Activated CD4-positive, alpha-beta T cell treated with anti-CD3 and anti-CD28 coated beads, Interleukin-2, amount 10 ng/mL, durations not matched to agents 7 days and 5 days (primary cell): ENCODE measurements at regions not wholly inside any gene's neighbourhood (a gene's known extent, or its start where the extent isn't known, plus 50 kb on each side); places are given as distances from the start of the nearest gene placed in this dataset.

ENCODE experiments used
- CTCF ChIA-PET: fragments of 350-600 bp; sonication (Branson Sonifier 250); formaldehyde crosslinking; loops from one replicate; lab custom pipeline; 2021; ENCODE audit warnings: antibody characterized with exemption; lab: Charles Lee
- POLR2A ChIA-PET: fragments of 350-600 bp; sonication (Branson Sonifier 250); formaldehyde crosslinking; loops from one replicate; lab custom pipeline; 2021; ENCODE audit warnings: antibody characterized with exemption; lab: Charles Lee
- DNase-seq: peaks from one replicate; pipeline ENCODE4 v3.0.0-alpha.2; 2020
- H3K27ac Mint-ChIP-seq: one replicate; pipeline ENCODE4 v1.8.0; 2021; ENCODE audit warnings: mild to moderate bottlenecking, moderate library complexity, mixed read lengths
- H3K27me3 Mint-ChIP-seq: one replicate; pipeline ENCODE4 v1.8.0; 2021; ENCODE audit warnings: mixed read lengths
- H3K36me3 Mint-ChIP-seq: one replicate; pipeline ENCODE4 v1.8.0; 2021; ENCODE audit warnings: low read depth, mixed read lengths
- H3K4me1 Mint-ChIP-seq: one replicate; pipeline ENCODE4 v1.8.0; 2021; ENCODE audit warnings: mixed read lengths
- H3K4me3 Mint-ChIP-seq: one replicate; pipeline ENCODE4 v1.8.0; 2021; ENCODE audit warnings: mild to moderate bottlenecking, moderate library complexity, mixed read lengths
- H3K9me3 Mint-ChIP-seq: one replicate; pipeline ENCODE4 v1.8.0; 2021; ENCODE audit warnings: mixed read lengths

DNA sequence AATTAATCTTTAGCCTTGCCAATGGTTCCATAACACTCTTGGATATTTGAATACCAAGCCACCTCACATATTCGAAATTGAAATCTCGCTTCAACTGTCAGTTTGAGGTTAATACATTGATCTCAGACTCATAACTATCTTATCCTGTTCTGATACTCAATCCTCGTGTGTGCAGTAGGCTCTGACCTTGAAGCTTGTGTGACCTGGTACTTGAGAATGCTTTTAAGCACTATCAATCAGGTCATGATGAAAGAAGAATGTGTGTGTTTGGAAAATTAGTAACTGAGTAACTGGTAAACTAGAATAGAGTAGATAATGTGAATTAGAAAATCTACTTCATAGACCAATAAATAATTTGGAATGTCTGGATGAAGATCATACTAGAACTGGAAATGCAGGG lies 1266.7 kb downstream of the MAT2B start:
- POLR2A ChIA-PET, result no interaction called here
- Mint-ChIP-seq H3K27me3 (no peaks in the 10 kb centered on the region), H3K4me1 (no peaks in the 10 kb centered on the region), H3K4me3 (no peak overlapping the region), H3K27ac (no peak overlapping the region), H3K36me3 (no peaks in the 10 kb centered on the region), H3K9me3 (peaks cover 3% of the 10 kb centered on the region)
- DNase-seq, result no peak
- CTCF ChIA-PET, result no interaction called here

DNA sequence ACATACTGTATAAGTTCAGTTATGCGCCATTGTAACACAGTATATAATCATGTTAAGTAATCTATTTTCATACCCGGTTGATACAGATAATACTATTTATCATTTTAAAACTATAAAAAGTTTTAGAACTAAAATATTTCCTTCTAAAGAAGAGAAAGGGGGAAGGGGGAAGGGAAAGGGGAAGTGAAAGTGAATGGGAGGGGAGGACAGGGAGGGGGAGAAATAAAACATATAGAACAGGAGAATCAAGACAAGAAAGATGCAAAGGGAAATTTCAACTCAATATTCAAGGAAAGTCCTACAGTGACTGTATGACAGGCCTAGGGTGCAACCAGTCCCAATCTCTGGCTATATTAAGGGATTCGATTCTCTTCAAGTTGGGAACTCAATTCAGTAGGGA lies 1278.8 kb downstream of the MAT2B start:
- H3K4me3 Mint-ChIP-seq, result no peak overlapping the region
- POLR2A ChIA-PET, result no interaction called here

DNA sequence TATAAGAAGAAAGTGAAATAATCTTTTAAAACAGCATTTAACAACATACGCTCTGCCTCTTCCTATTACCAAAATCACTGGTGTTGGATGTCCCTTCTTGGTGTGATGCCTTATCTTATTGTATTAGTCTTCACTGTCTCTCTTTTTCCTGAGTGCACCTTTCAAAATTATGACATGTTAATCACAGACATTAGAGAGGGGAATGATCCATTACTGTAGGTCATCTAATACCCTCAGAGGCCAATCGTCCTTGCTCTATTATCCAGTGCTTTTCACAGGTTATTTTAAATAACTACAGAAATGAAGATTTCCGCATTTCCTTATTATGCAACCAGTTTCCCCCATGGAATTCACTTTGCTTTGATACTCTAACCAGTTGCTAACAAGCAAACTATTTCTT lies 1292.7 kb downstream of the MAT2B start:
- DNase-seq, result no peak
- ChIA-PET POLR2A (no interaction called here), CTCF (no interaction called here)
- Mint-ChIP-seq H3K27me3 (no peaks in the 10 kb centered on the region), H3K36me3 (no peaks in the 10 kb centered on the region), H3K27ac (no peak overlapping the region), H3K9me3 (peaks cover 7% of the 10 kb centered on the region), H3K4me3 (no peak overlapping the region), H3K4me1 (no peaks in the 10 kb centered on the region)

More for the DNA sequence above, 1278.8 kb downstream of the MAT2B start:
- Mint-ChIP-seq H3K9me3 (no peaks in the 10 kb centered on the region), H3K27me3 (no peaks in the 10 kb centered on the region), H3K4me1 (no peaks in the 10 kb centered on the region), H3K27ac (no peak overlapping the region), H3K36me3 (no peaks in the 10 kb centered on the region)
- CTCF ChIA-PET, result no interaction called here
- no peak for DNase-seq

DNA sequence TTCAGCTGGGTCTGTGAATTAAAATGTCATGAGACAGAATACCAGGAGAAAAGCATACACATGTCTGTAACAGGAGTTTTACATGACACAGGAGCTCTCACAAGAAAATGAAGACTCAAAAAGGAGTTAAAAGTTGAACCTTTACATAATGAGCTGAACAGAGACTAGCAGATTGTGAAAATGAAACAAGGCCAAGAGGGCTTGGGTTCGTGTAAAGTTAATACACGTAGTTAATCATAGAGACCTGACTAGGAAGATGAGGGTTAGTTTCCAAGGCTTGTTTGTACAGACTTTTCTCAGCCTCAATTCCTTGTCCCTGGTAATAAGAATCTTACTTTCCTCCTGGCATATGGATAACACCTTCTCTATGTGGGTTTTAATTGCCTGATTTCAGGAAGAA lies 1294.0 kb downstream of the MAT2B start:
- H3K9me3 Mint-ChIP-seq, result peaks cover 7% of the 10 kb centered on the region
- no peak for DNase-seq
- no peaks in the 10 kb centered on the region for H3K27me3 Mint-ChIP-seq
- ChIA-PET CTCF (no interaction called here), POLR2A (no interaction called here)
- H3K27ac Mint-ChIP-seq, result no peak overlapping the region
- H3K4me3 Mint-ChIP-seq, result no peak overlapping the region
- no peaks in the 10 kb centered on the region for H3K4me1 Mint-ChIP-seq
- no peaks in the 10 kb centered on the region for H3K36me3 Mint-ChIP-seq

DNA sequence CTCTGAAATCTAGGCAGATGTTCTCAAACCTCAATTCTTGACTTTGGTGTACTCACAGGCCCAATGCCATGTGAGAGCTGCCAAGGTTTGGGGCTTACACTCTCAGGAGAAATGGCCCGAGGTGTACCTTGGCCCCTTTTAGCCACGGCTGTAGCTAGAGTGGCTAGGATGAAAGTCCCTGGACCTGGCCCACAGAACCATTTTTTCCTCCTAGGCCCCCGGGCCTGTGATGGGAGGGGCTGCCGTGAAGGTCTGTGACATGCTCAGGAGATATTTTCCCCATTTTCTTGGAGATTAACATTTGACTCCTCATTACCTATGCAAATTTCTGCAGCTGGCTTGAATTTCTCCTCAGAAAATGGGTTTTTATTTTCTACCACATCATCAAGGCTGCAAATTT lies 1296.5 kb downstream of the MAT2B start:
- POLR2A ChIA-PET, result no interaction called here
- Mint-ChIP-seq H3K9me3 (peaks cover 7% of the 10 kb centered on the region), H3K4me3 (no peak overlapping the region), H3K4me1 (no peaks in the 10 kb centered on the region), H3K27ac (no peak overlapping the region), H3K36me3 (no peaks in the 10 kb centered on the region), H3K27me3 (no peaks in the 10 kb centered on the region)
- no peak for DNase-seq
- CTCF ChIA-PET, result no interaction called here

DNA sequence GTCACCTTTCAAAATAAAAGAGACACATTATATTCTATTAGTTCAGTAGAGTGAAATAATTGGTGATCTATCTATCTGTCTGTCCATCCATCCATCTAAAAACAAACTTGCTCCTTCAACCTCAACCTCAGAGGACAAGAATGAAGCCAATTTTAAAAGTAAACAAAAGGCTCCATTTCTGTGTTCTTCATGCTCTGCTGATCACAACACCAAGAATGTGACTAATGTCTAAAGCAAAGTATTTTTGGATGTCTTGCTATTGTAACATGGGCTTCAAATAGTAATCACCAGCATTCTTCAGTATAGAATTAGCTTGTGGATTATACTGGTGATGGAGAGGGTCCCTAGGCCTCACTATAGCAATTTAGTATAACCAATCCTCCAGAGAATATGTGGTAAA lies 1304.4 kb downstream of the MAT2B start:
- H3K9me3 Mint-ChIP-seq, result no peaks in the 10 kb centered on the region
- ChIA-PET POLR2A (no interaction called here), CTCF (no interaction called here)
- no peaks in the 10 kb centered on the region for H3K4me1 Mint-ChIP-seq
- no peak for DNase-seq
- H3K27ac Mint-ChIP-seq, result no peak overlapping the region
- no peak overlapping the region for H3K4me3 Mint-ChIP-seq
- no peaks in the 10 kb centered on the region for H3K36me3 Mint-ChIP-seq
- H3K27me3 Mint-ChIP-seq, result no peaks in the 10 kb centered on the region

DNA sequence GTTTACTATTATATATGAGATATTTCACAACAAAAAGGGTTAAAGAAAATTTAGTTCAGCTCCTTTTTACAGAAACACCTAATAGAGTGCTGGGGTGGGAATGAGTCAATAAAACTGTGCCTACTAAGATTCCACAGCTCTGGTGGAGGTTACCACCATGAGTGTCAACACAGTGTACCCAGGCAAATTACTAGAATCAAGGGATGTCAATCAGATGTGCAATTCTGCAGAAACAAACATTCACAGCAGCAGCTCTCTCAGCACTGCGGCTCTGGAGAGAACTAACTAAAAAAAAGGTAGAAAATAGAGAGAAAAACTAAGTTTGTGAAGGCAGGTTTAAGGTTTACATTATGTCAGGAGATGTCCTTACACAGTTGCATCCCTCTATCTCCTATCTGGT lies 1313.0 kb downstream of the MAT2B start:
- no peaks in the 10 kb centered on the region for H3K27me3 Mint-ChIP-seq
- ChIA-PET CTCF (no interaction called here), POLR2A (no interaction called here)
- H3K27ac Mint-ChIP-seq, result no peak overlapping the region
- no peak overlapping the region for H3K4me3 Mint-ChIP-seq
- no peaks in the 10 kb centered on the region for H3K4me1 Mint-ChIP-seq
- no peaks in the 10 kb centered on the region for H3K36me3 Mint-ChIP-seq
- no peaks in the 10 kb centered on the region for H3K9me3 Mint-ChIP-seq
- DNase-seq, result no peak

DNA sequence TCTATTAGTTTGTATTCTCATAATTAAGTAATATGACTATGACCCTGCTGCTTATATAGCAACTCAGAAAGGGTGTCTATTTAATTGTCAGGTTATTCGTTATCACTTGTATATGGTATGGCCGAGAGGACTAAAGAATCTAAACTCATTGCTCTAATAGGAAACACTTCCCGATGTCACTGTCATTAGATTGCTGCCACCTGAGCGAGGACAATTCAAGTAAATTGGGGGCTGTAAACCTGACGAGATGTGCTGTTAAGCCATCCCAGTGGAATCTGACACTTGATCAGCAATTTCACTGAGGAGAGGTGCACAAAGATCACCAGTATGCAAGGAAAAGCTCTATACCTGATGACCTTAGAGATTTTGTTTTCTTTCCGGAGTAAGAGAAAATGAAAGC lies 1319.3 kb downstream of the MAT2B start:
- Mint-ChIP-seq H3K9me3 (no peaks in the 10 kb centered on the region), H3K27ac (no peak overlapping the region), H3K4me1 (no peaks in the 10 kb centered on the region), H3K27me3 (no peaks in the 10 kb centered on the region), H3K4me3 (no peak overlapping the region), H3K36me3 (no peaks in the 10 kb centered on the region)
- ChIA-PET CTCF (no interaction called here), POLR2A (no interaction called here)
- no peak for DNase-seq

DNA sequence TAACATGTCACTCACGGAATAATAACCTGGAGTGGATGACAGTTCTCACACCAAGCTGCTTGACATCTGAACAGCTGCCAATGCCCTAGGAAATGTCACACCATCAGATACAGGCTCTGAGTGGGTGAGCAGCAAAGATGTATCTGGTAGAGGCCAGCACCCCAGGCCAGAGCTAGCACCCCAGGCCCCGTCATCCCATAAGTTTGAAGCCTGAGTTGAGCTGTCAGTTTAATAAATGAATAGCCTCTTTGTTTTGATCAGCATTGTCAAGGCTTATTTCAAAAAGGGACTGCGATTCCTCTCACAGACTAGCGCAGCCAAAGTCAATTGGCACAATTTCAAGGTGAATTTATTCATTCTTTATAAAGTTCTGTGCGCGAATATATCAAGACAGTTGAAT lies 1327.1 kb downstream of the MAT2B start:
- ChIA-PET CTCF (no interaction called here), POLR2A (no interaction called here)
- H3K27me3 Mint-ChIP-seq, result no peaks in the 10 kb centered on the region
- H3K27ac Mint-ChIP-seq, result no peak overlapping the region
- H3K9me3 Mint-ChIP-seq, result peaks cover 2% of the 10 kb centered on the region
- no peak overlapping the region for H3K4me3 Mint-ChIP-seq
- no peaks in the 10 kb centered on the region for H3K4me1 Mint-ChIP-seq
- no peak for DNase-seq
- no peaks in the 10 kb centered on the region for H3K36me3 Mint-ChIP-seq

DNA sequence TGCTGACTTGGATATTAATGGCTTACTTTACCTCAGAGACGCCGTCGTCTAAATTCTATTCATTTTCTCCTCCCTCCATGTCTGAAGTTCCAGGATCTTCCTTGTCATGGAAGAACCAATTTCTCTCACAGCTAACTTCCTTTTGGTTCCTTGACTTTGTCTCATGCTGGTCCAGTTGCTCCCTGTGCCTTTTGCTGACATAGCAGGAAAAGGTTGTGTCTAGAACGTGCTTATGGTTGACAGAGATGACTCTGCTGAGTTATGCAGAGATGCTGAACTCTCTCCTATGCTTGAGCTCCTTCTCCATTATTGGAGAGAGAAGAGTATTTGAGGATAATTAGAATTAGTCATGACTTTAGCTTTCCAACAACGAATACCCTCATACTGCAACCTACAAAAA lies 1338.9 kb downstream of the MAT2B start:
- Mint-ChIP-seq H3K27me3 (no peaks in the 10 kb centered on the region), H3K4me3 (no peak overlapping the region), H3K4me1 (no peaks in the 10 kb centered on the region), H3K9me3 (peaks cover 2% of the 10 kb centered on the region), H3K36me3 (no peaks in the 10 kb centered on the region), H3K27ac (no peak overlapping the region)
- CTCF ChIA-PET, result no interaction called here
- POLR2A ChIA-PET, result no interaction called here
- no peak for DNase-seq

DNA sequence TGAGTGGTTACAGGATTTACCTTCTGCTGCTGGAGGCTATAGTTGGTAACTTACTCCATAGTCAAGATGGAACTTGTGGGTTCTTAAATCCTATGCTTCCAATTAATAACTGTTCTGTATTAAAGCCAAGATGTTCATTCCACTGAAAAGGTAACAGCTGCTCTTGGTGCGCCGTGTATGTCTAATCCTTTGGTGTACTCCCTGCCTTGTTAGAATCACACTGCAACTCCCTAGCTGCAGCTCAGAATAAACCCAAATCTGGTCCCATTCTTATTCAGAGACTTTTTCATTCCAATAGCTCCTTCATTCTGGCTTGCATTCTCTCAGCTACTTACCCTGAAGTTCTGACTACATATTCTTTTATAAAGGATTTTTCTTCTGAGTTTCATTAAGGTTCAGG lies 1355.5 kb downstream of the MAT2B start:
- no peak overlapping the region for H3K4me3 Mint-ChIP-seq
- ChIA-PET POLR2A (no interaction called here), CTCF (no interaction called here)

DNA sequence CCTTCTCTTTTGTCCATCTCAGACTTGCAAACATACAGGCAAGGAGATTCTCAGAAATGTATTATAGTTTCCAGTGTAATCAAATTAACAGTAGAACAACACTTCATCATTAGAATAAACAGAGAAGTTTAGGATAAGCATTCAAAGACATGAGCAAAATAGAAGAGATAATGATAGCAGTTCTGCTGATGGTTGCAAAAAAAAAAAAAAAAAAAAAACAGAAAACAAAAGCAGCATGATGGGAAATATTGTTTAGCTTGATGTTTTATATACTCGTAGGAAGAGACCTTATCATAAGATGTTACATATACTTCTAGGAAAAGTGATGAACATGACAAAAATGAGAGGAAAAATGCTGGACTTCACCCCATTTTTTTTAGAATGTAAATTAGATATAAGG lies 1356.2 kb downstream of the MAT2B start:
- POLR2A ChIA-PET, result no interaction called here
- Mint-ChIP-seq H3K36me3 (no peaks in the 10 kb centered on the region), H3K27me3 (no peaks in the 10 kb centered on the region), H3K4me1 (no peaks in the 10 kb centered on the region), H3K4me3 (no peak overlapping the region), H3K9me3 (peaks cover 3% of the 10 kb centered on the region), H3K27ac (no peak overlapping the region)
- no peak for DNase-seq
- CTCF ChIA-PET, result no interaction called here

More for the DNA sequence above, 1355.5 kb downstream of the MAT2B start:
- H3K4me1 Mint-ChIP-seq, result no peaks in the 10 kb centered on the region
- H3K36me3 Mint-ChIP-seq, result no peaks in the 10 kb centered on the region
- DNase-seq, result no peak
- peaks cover 3% of the 10 kb centered on the region for H3K9me3 Mint-ChIP-seq
- no peaks in the 10 kb centered on the region for H3K27me3 Mint-ChIP-seq
- H3K27ac Mint-ChIP-seq, result no peak overlapping the region

DNA sequence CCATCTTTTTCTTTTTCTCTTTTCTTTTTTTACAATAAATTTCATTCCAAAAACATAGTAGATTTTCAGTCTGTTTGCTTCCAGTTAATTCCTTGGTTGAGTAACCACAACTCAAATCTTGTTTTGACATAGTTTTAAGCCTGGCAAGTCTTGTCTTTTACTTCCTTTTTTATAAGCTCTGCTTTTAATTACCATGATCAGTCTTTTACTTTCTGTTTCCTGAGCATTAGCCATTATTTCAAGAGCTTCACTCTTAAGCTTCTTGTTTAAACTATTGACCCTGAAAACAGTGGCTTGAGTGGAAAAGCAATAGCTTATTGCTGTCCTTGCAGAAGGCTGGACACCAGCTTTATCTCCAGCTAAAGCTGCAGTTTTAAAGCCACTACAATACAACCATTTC lies 1363.3 kb downstream of the MAT2B start:
- Mint-ChIP-seq H3K27me3 (no peaks in the 10 kb centered on the region), H3K4me1 (no peaks in the 10 kb centered on the region), H3K27ac (no peak overlapping the region), H3K9me3 (peaks cover 1% of the 10 kb centered on the region), H3K4me3 (no peak overlapping the region), H3K36me3 (no peaks in the 10 kb centered on the region)
- CTCF ChIA-PET, result no interaction called here
- DNase-seq, result no peak
- POLR2A ChIA-PET, result no interaction called here

DNA sequence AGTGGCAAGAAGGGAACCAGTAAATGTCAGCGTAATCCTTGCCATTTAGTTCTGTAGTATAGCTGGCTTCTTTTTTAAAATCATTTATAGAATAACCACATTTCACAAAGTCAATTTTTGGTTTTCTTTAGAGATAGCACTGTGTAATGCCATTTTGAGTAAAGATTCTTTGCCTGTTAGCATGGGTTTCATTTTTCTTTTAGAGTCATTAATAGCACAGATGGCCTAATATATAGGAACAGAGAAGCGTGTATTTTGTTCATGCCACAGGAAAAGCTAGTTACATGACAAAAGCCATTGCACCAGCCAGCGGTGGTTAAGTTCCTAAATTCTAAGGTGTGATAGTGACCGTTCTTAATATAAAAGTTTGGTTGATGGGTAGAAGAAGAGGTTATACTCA lies 1363.9 kb downstream of the MAT2B start:
- ChIA-PET POLR2A (no interaction called here), CTCF (no interaction called here)
- Mint-ChIP-seq H3K36me3 (no peaks in the 10 kb centered on the region), H3K27ac (no peak overlapping the region), H3K9me3 (peaks cover 6% of the 10 kb centered on the region), H3K4me3 (no peak overlapping the region), H3K4me1 (no peaks in the 10 kb centered on the region), H3K27me3 (no peaks in the 10 kb centered on the region)
- DNase-seq, result no peak

DNA sequence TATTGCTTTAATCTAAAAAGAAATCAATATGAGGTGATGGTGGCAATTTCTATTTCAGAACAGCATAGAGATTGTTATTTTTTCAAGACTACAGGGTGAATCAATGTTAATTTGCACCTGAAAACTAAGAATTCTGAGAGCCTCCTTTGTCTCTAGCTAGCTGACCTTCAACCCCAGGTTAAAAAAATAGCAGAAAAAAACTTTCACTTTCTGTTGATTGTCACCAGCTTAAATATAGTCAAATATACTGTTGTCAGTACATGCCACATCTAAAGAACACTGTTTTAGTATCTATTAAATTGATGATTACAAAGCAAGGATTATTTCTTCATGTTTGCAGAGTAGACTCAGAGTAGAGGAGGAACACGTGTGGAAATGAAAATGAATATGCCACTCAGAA lies 1371.4 kb downstream of the MAT2B start:
- CTCF ChIA-PET, result no interaction called here

More for the DNA sequence above, 1371.4 kb downstream of the MAT2B start:
- H3K9me3 Mint-ChIP-seq, result peaks cover 11% of the 10 kb centered on the region
- no peaks in the 10 kb centered on the region for H3K27me3 Mint-ChIP-seq
- no peak for DNase-seq
- H3K4me3 Mint-ChIP-seq, result no peak overlapping the region
- POLR2A ChIA-PET, result no interaction called here
- no peaks in the 10 kb centered on the region for H3K36me3 Mint-ChIP-seq
- no peak overlapping the region for H3K27ac Mint-ChIP-seq
- H3K4me1 Mint-ChIP-seq, result no peaks in the 10 kb centered on the region
